AG09309 (cell line): ENCODE measurements at regions not wholly inside any gene's neighbourhood (a gene's known extent, or its start where the extent isn't known, plus 50 kb on each side); places are given as distances from the start of the nearest gene placed in this dataset.

Experiments
- DNase-seq: peaks from one replicate; pipeline ENCODE4 v3.0.0-alpha.2; 2010; ENCODE audit warnings: low read depth
- H3K4me3 ChIP-seq: 2 replicates; pipeline ENCODE4 v1.5.1; 2011; ENCODE audit warnings: mild to moderate bottlenecking, low read depth, low read length, moderate library complexity; ENCODE audit not compliant: control insufficient read depth
- CTCF ChIP-seq: IDR thresholded peaks from 2 replicates; pipeline ENCODE4 v1.5.1; 2011; ENCODE audit warnings: mild to moderate bottlenecking, low read depth, low read length, inconsistent platforms; ENCODE audit not compliant: insufficient read depth, control insufficient read depth; ENCODE audit errors: missing control alignments

GRCh38 chr17:45646288-45646988 is 137.7 kb upstream of the CRHR1 start:
- no peak overlapping the region for H3K4me3 ChIP-seq
- DNase-seq, result no peak
- no peak for TF ChIP-seq CTCF

GRCh38 chr17:45648642-45649041 is 135.5 kb upstream of the CRHR1 start:
- no peak for TF ChIP-seq CTCF
- DNase-seq, result no peak
- H3K4me3 ChIP-seq, result no peak overlapping the region

GRCh38 chr17:45649796-45650195 is 134.3 kb upstream of the CRHR1 start:
- DNase-seq, result no peak
- H3K4me3 ChIP-seq, result no peak overlapping the region
- TF ChIP-seq CTCF, result no peak

- DNase-seq, result no peak
- H3K4me3 ChIP-seq, result no peak overlapping the region
- no peak for TF ChIP-seq CTCF
Measured at GRCh38 chr17:45650561-45650960, 133.6 kb upstream of the CRHR1 start.

GRCh38 chr17:45651145-45651709 is 132.9 kb upstream of the CRHR1 start:
- no peak for TF ChIP-seq CTCF
- no peak for DNase-seq
- no peak overlapping the region for H3K4me3 ChIP-seq

- TF ChIP-seq CTCF, result no peak
Measured at GRCh38 chr17:45653616-45654015, 130.5 kb upstream of the CRHR1 start.

More at GRCh38 chr17:45653616-45654015, 130.5 kb upstream of the CRHR1 start:
- DNase-seq, result no peak
- H3K4me3 ChIP-seq, result no peak overlapping the region
